ENCODE measurements at regions not wholly inside any gene's neighbourhood (a gene's known extent, or its start where the extent isn't known, plus 50 kb on each side); places are given as distances from the start of the nearest gene placed in this dataset.

GRCh38 chr9:134221273-134222017 is 57.1 kb upstream of the RNU6ATAC start:
- H3K36me3 ChIP-seq (ENCODE audit: control insufficient read depth, insufficient read depth, low read length), result no peaks in the 10 kb centered on the region
- no peak overlapping the region for H3K4me3 ChIP-seq (replicated peaks; ENCODE audit: low read depth, low read length)
- DNase-seq (ENCODE audit: extremely low read depth, insufficient read length), result no peak
- H3K27me3 ChIP-seq (replicated peaks; ENCODE audit: control insufficient read depth, insufficient read depth, low read length), result no peaks in the 10 kb centered on the region; the same call in none of the 2 replicates
- no peak for TF ChIP-seq CTCF (IDR thresholded peaks at IDR 0.05; ENCODE audit: insufficient read depth, low read length, poor library complexity, severe bottlenecking)

- Histone ChIP-seq H3K4me3 (replicated peaks; ENCODE audit: low read depth, low read length) (no peak overlapping the region), H3K27me3 (replicated peaks; ENCODE audit: control insufficient read depth, insufficient read depth, low read length) (no peaks in the 10 kb centered on the region; the same call in none of the 2 replicates), H3K36me3 (ENCODE audit: control insufficient read depth, insufficient read depth, low read length) (no peaks in the 10 kb centered on the region)
- TF ChIP-seq CTCF (IDR thresholded peaks at IDR 0.05; ENCODE audit: insufficient read depth, low read length, poor library complexity, severe bottlenecking), result no peak
- DNase-seq (ENCODE audit: extremely low read depth, insufficient read length), result no peak
Measured at GRCh38 chr9:134222018-134222573, 57.7 kb upstream of the RNU6ATAC start.

- no peak for TF ChIP-seq CTCF (IDR thresholded peaks at IDR 0.05; ENCODE audit: insufficient read depth, low read length, poor library complexity, severe bottlenecking)
- Histone ChIP-seq H3K27me3 (replicated peaks; ENCODE audit: control insufficient read depth, insufficient read depth, low read length) (no peaks in the 10 kb centered on the region; the same call in none of the 2 replicates), H3K36me3 (ENCODE audit: control insufficient read depth, insufficient read depth, low read length) (no peaks in the 10 kb centered on the region), H3K4me3 (replicated peaks; ENCODE audit: low read depth, low read length) (no peak overlapping the region)
- no peak for DNase-seq (ENCODE audit: extremely low read depth, insufficient read length)
Measured at GRCh38 chr9:134223091-134223490, 58.7 kb upstream of the RNU6ATAC start.

GRCh38 chr9:134223591-134224122 is 59.3 kb upstream of the RNU6ATAC start:
- no peak for TF ChIP-seq CTCF (IDR thresholded peaks at IDR 0.05; ENCODE audit: insufficient read depth, low read length, poor library complexity, severe bottlenecking)
- Histone ChIP-seq H3K36me3 (ENCODE audit: control insufficient read depth, insufficient read depth, low read length) (no peaks in the 10 kb centered on the region), H3K4me3 (replicated peaks; ENCODE audit: low read depth, low read length) (no peak overlapping the region), H3K27me3 (replicated peaks; ENCODE audit: control insufficient read depth, insufficient read depth, low read length) (no peaks in the 10 kb centered on the region; the same call in none of the 2 replicates)
- no peak for DNase-seq (ENCODE audit: extremely low read depth, insufficient read length)

- H3K36me3 ChIP-seq (ENCODE audit: control insufficient read depth, insufficient read depth, low read length), result no peaks in the 10 kb centered on the region
- DNase-seq (ENCODE audit: extremely low read depth, insufficient read length), result no peak
- TF ChIP-seq CTCF (IDR thresholded peaks at IDR 0.05; ENCODE audit: insufficient read depth, low read length, poor library complexity, severe bottlenecking), result no peak
- H3K27me3 ChIP-seq (replicated peaks; ENCODE audit: control insufficient read depth, insufficient read depth, low read length), result no peaks in the 10 kb centered on the region; the same call in none of the 2 replicates
- no peak overlapping the region for H3K4me3 ChIP-seq (replicated peaks; ENCODE audit: low read depth, low read length)
Measured at GRCh38 chr9:134224127-134224526, 59.8 kb upstream of the RNU6ATAC start.

Measured in GM06990 (cell line).